K562 (cell line): ENCODE measurements at regions not wholly inside any gene's neighbourhood (a gene's known extent, or its start where the extent isn't known, plus 50 kb on each side); places are given as distances from the start of the nearest gene placed in this dataset.

Experiments used
- ATAC-seq: fragments of 200-7000 bp; cut with Tn5 transposase; 3 replicates; pipeline ENCODE4 v1.9.1; 2020; ENCODE audit warnings: moderate library complexity
- BruUV-seq: library from RNA; stranded (reverse); fragments of 400-500 nt; replicated peaks from 2 replicates; lab custom pipeline; 2021; lab: Mats Ljungman, UMichigan
- CTCF ChIA-PET: fragments of 300-600 bp; formaldehyde crosslinking; extraction: SDS; loops from one replicate; lab custom pipeline; 2021; ENCODE audit warnings: low intra/inter-chr PET ratio; lab: Yijun Ruan, JAX
- POLR2A ChIA-PET: fragments of 300-600, 350-650 bp; sonication (Branson Sonifier 250); formaldehyde crosslinking; extraction: SDS; loops from one replicate; lab custom pipeline; 2021; ENCODE audit warnings: antibody characterized with exemption, inconsistent platforms; lab: Yijun Ruan, JAX
- DNase-seq, 4 experiments: peaks; one replicate each; pipeline versions ENCODE4 v3.0.0 to v3.0.0-alpha.2; 2011 to 2018; ENCODE audit warnings: low spot score in 3 of 4, mixed read lengths in 3 of 4; ENCODE audit errors: extremely low read depth in 1 of 4
- FAIRE-seq: peaks from 2 replicates; lab custom pipeline; 2011; peaks lifted over from hg19 to GRCh38; lab: Jason Lieb, UNC
- H2AFZ ChIP-seq: 2 replicates; pipeline ENCODE4 v1.6.0; 2011; ENCODE audit warnings: low read depth, low read length, control low read depth, inconsistent platforms
- H3K27ac ChIP-seq: fragments of 200-600 bp; 3 replicates; pipeline ENCODE4 v1.8.0; 2011; ENCODE audit warnings: low read depth, mild to moderate bottlenecking, control low read depth, inconsistent platforms, low read length, moderate library complexity, mixed read lengths; ENCODE audit errors: extremely low read depth
- H3K27me3 ChIP-seq, 2 experiments: fragments of 300-600 bp in 1 of 2; 2 replicates in 1 of 2; 3 replicates in 1 of 2; pipeline versions ENCODE4 v1.6.0 to v1.8.0; 2011; ENCODE audit warnings: inconsistent platforms in 2 of 2, low read length in 2 of 2, mild to moderate bottlenecking in 1 of 2, mixed read lengths in 1 of 2, moderate library complexity in 1 of 2; ENCODE audit not compliant: control insufficient read depth in 2 of 2, insufficient read depth in 2 of 2
- H3K36me3 ChIP-seq: fragments of 300-600 bp; 3 replicates; pipeline ENCODE4 v1.8.0; 2011; ENCODE audit warnings: mild to moderate bottlenecking, low read length, inconsistent platforms; ENCODE audit not compliant: control insufficient read depth, insufficient read depth
- H3K4me1 ChIP-seq, 2 experiments: fragments of 200-600 bp in 1 of 2; replicated peaks in 1 of 2; 2 replicates in 1 of 2; 3 replicates in 1 of 2; pipeline versions ENCODE4 v1.5.1 to v1.8.0; 2011; ENCODE audit warnings: inconsistent platforms in 2 of 2, low read length in 2 of 2, mild to moderate bottlenecking in 1 of 2, mixed read lengths in 1 of 2, moderate library complexity in 1 of 2; ENCODE audit not compliant: control insufficient read depth in 2 of 2, insufficient read depth in 2 of 2
- H3K4me2 ChIP-seq: 2 replicates; pipeline ENCODE4 v1.6.1; 2011; ENCODE audit warnings: low read length, control low read depth, inconsistent platforms, mixed read lengths; ENCODE audit not compliant: insufficient read depth
- H3K4me3 ChIP-seq: fragments of 200-600 bp; sonication (generic), shearing (Covaris generic); 2 replicates; pipeline ENCODE4 v1.5.1; 2016; ENCODE audit warnings: control low read depth, inconsistent platforms
- H3K79me2 ChIP-seq: fragments of 200-600 bp; 3 replicates; pipeline ENCODE4 v1.8.0; 2011; ENCODE audit warnings: low read length, inconsistent platforms; ENCODE audit not compliant: control insufficient read depth, insufficient read depth
- H3K9ac ChIP-seq, 2 experiments: 2 replicates each; pipeline versions ENCODE4 v1.6.0 to v1.6.1; 2011; ENCODE audit warnings: low read depth in 2 of 2, low read length in 2 of 2, control low read depth in 1 of 2, inconsistent platforms in 1 of 2, mild to moderate bottlenecking in 1 of 2, mixed read lengths in 1 of 2; ENCODE audit not compliant: insufficient read depth in 1 of 2
- H3K9me1 ChIP-seq: one replicate; pipeline ENCODE4 v1.6.0; 2011; ENCODE audit warnings: inconsistent platforms, mild to moderate bottlenecking, low read length, moderate library complexity; ENCODE audit not compliant: control insufficient read depth, insufficient read depth
- H3K9me3 ChIP-seq: replicated peaks from 2 replicates; pipeline ENCODE4 v1.5.1; 2011; ENCODE audit warnings: low read depth, low read length, inconsistent platforms; ENCODE audit not compliant: control insufficient read depth, insufficient read depth
- H4K20me1 ChIP-seq: replicated peaks from 2 replicates; pipeline ENCODE4 v1.6.1; 2011; ENCODE audit warnings: low read length, inconsistent platforms, mixed read lengths; ENCODE audit not compliant: control insufficient read depth, insufficient read depth
- ARID4B ChIP-seq: sonication (generic); formaldehyde crosslinking; IDR thresholded peaks from 2 replicates; pipeline ENCODE4 v1.8.0; 2022; ENCODE audit warnings: mild to moderate bottlenecking, missing genetic modification reagents
- C11orf30 ChIP-seq: fragments of 450-650 bp; IDR thresholded peaks from 2 replicates; pipeline ENCODE4 v1.6.1; 2016; ENCODE audit warnings: low read depth, mild to moderate bottlenecking
- RCOR1 ChIP-seq, 2 experiments: IDR thresholded peaks; 2 replicates each; pipeline ENCODE4 v1.6.1; 2012; ENCODE audit warnings: low read depth in 2 of 2, low read length in 2 of 2, borderline replicate concordance in 1 of 2, improper control_type of control experiment in 1 of 2
- WGBS: fragments of 100-300 bp; shearing (Covaris generic); methylation state at CpG from one replicate; pipeline ENCODE4 v1.1.6; 2016; ENCODE audit warnings: low coverage, mixed read lengths; ENCODE audit not compliant: insufficient coverage; ENCODE audit errors: missing lambda C conversion rate; 5-methylcytosine and 5-hydroxymethylcytosine counted together
- in situ Hi-C: fragments of 300-500 bp; cut with MboI; formaldehyde crosslinking; loops from 4 replicates; pipeline ENCODE4 v1.15.0; 2018; ENCODE audit warnings: inconsistent platforms, mixed read lengths
- intact Hi-C: fragments of 100-400 bp; cut with micrococcal nuclease; formaldehyde crosslinking; loops from 2 replicates; pipeline ENCODE4 v1.14.2; 2022

- Histone ChIP-seq H3K4me1 (no peaks in the 10 kb centered on the region), H3K36me3 (no peaks in the 10 kb centered on the region), H3K9me1 (no peaks in the 10 kb centered on the region), H3K27ac (no peak overlapping the region), H3K4me2 (no peak overlapping the region), H3K79me2 (no peaks in the 10 kb centered on the region), H3K9me3 (no peaks in the 10 kb centered on the region), H2AFZ (no peak overlapping the region), H3K4me3 (no peak overlapping the region), H3K9ac (no peak overlapping the region), H3K27me3 (no peaks in the 10 kb centered on the region), H4K20me1 (no peaks in the 10 kb centered on the region)
- FAIRE-seq (no peak), ATAC-seq (no peak), DNase-seq (no peak)
- in situ Hi-C loops (no loop called here), intact Hi-C loops (no loop called here)
- BruUV-seq = no TSS peak
- WGBS = 5% methylated on average over 4 of the region's 4 CpGs
- TF ChIP-seq ARID4B (CRISPR knock-in tag) (no peak), RCOR1 (IDR thresholded peaks at IDR 0.05; ENCODE audit: borderline replicate concordance in 1 of 2, low read depth in 2 of 2, low read length in 2 of 2) (no peak), C11orf30 (no peak)
- ChIA-PET POLR2A (no interaction called here), CTCF (no interaction called here)
Observed at GRCh38 chr3:78130741-78131290, 1090.9 kb downstream of the ROBO2 start.
